Nephron progenitor cell (in vitro differentiated cells): ENCODE measurements at regions not wholly inside any gene's neighbourhood (a gene's known extent, or its start where the extent isn't known, plus 50 kb on each side); places are given as distances from the start of the nearest gene placed in this dataset.

Experiments used
- DNase-seq: peaks from one replicate; pipeline ENCODE4 v3.0.0; 2021
- H3K27ac Mint-ChIP-seq: 2 replicates; pipeline ENCODE4 v1.8.0; 2021; ENCODE audit warnings: mild to moderate bottlenecking, moderate library complexity, mixed read lengths
- H3K27me3 Mint-ChIP-seq: 2 replicates; pipeline ENCODE4 v1.8.0; 2021; ENCODE audit warnings: mild to moderate bottlenecking, low read depth, mixed read lengths; ENCODE audit not compliant: poor library complexity
- H3K36me3 Mint-ChIP-seq: 2 replicates; pipeline ENCODE4 v1.8.0; 2021; ENCODE audit warnings: low read depth, mixed read lengths
- H3K4me1 Mint-ChIP-seq: 2 replicates; pipeline ENCODE4 v1.8.0; 2021; ENCODE audit warnings: mixed read lengths
- H3K4me3 Mint-ChIP-seq: 2 replicates; pipeline ENCODE4 v1.8.0; 2021; ENCODE audit warnings: mild to moderate bottlenecking, moderate library complexity, mixed read lengths
- H3K9me3 Mint-ChIP-seq: 2 replicates; pipeline ENCODE4 v1.8.0; 2021; ENCODE audit warnings: mild to moderate bottlenecking, moderate library complexity, mixed read lengths
- TF ChIP-seq, protein P1 (sequence below): fragments of 200-600 bp; sonication (generic); IDR thresholded peaks from 2 replicates; pipeline ENCODE4 v1.5.0; 2021; ENCODE audit warnings: antibody characterized with exemption

DNA sequence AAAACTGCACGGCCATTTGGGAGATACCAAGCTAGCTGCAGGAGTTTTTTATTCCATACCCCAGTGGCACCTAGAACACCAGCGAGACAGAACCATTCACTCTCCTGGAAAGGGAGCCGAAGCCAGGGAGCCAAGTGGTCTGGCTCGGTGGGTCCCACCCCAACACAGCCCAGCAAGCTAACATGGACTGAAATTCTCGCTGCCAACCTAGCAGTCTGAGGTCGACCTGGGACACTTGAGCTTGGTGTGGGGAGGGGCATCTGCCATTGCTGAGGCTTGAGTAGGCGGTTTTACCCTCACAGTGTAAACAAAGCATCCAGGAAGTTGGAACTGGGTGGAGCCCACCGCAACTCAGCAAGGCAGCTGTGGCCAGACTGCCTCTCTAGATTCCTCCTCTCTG is 108.9 kb upstream of the CHD1 start:
- no peak for DNase-seq
- no peak overlapping the region for H3K27ac Mint-ChIP-seq

DNA sequence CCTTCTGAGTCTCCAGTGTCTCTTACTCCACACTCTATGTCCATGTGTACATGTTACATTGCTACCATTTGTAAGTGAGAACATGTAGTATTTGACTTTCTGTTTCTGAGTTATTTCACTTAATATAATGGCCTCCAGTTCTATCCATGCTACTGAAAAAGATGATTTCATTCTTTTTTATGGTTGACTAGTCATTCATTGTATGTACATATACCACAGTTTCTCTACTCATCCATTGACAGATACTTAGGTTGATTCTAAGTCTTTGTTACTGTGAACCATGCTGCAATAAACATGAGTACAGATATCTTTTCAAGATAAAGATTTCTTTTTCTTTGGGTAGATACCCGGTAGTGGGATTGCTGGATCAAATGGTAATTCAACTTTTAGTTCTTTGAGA is 107.1 kb upstream of the CHD1 start:
- TF ChIP-seq, protein P1, sequence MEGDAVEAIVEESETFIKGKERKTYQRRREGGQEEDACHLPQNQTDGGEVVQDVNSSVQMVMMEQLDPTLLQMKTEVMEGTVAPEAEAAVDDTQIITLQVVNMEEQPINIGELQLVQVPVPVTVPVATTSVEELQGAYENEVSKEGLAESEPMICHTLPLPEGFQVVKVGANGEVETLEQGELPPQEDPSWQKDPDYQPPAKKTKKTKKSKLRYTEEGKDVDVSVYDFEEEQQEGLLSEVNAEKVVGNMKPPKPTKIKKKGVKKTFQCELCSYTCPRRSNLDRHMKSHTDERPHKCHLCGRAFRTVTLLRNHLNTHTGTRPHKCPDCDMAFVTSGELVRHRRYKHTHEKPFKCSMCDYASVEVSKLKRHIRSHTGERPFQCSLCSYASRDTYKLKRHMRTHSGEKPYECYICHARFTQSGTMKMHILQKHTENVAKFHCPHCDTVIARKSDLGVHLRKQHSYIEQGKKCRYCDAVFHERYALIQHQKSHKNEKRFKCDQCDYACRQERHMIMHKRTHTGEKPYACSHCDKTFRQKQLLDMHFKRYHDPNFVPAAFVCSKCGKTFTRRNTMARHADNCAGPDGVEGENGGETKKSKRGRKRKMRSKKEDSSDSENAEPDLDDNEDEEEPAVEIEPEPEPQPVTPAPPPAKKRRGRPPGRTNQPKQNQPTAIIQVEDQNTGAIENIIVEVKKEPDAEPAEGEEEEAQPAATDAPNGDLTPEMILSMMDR = no peak
- H3K27ac Mint-ChIP-seq = no peak overlapping the region
- H3K4me3 Mint-ChIP-seq = no peak overlapping the region
- no peak for DNase-seq
- H3K4me1 Mint-ChIP-seq = peaks cover 8% of the 10 kb centered on the region
- no peaks in the 10 kb centered on the region for H3K27me3 Mint-ChIP-seq
- no peaks in the 10 kb centered on the region for H3K36me3 Mint-ChIP-seq
- H3K9me3 Mint-ChIP-seq = peaks cover 14% of the 10 kb centered on the region

More for the DNA sequence above, 108.9 kb upstream of the CHD1 start:
- no peak overlapping the region for H3K4me3 Mint-ChIP-seq
- H3K9me3 Mint-ChIP-seq = peaks cover 31% of the 10 kb centered on the region
- TF ChIP-seq, protein P1 = no peak
- H3K27me3 Mint-ChIP-seq = peaks cover 4% of the 10 kb centered on the region
- peaks cover 4% of the 10 kb centered on the region for H3K4me1 Mint-ChIP-seq
- no peaks in the 10 kb centered on the region for H3K36me3 Mint-ChIP-seq

DNA sequence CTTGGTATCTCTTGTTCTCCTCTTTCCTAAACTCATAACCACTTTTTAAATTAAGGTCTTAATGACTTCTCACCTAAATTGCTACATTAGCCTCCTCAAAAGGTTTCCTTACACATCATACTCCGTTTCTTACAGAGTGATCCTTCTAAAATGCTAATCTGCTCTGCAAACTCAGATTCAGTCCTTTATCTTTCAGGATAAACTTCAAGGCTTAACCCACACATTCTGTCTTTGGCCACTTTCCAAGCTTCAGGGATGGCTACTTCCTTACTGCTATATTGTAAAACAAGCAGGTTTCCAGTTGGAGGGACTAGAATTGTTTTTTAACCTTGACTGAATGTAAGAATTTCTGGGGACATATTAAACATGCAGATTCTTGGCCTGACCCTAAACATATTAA is 105.5 kb upstream of the CHD1 start:
- Mint-ChIP-seq H3K4me1 (peaks cover 8% of the 10 kb centered on the region), H3K27ac (no peak overlapping the region)
- DNase-seq = no peak

DNA sequence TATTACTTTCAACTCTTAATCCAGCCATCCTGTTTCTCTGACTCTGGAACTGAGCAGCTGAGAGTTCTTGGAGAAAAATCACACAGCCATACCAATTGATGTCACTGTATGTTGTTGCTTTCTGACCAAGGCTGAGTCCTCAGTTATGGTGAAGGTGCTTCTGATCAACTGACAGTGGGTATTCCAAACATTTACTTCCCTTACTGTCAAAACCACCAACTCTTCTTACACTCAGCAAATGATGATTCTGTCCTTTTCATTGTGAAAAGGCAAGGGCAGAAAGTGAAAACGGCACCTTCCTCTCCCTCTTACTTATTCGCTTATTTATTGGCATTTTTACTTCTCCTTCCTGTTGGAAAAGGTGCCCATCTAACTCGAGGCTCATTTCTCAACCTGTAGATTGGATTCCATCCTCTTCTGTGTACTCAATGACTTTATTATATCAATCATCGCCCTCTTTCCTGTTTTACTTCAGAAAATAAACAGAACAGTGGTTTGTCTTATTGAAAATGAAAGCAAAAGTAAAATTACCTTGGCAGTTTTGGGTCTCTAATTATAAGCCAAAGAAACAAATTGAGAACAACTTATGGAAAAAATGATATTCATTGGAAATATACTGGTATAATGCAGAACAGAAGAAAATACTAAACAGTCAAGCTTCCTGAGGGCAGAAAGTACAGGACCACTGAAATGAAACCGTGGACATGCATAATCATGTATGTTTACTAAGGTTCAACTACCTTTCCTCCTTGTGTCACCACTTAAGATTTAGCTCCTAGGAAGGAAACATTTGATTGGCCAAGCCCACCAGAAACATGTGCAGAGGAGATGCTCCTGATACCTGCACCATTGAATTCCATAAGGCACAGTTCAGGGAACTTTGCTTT is 104.5 kb upstream of the CHD1 start:
- H3K27me3 Mint-ChIP-seq = no peaks in the 10 kb centered on the region
- H3K4me3 Mint-ChIP-seq = no peak overlapping the region
- no peaks in the 10 kb centered on the region for H3K36me3 Mint-ChIP-seq
- H3K9me3 Mint-ChIP-seq = no peaks in the 10 kb centered on the region
- H3K4me1 Mint-ChIP-seq = peaks cover 13% of the 10 kb centered on the region
- DNase-seq = no peak
- TF ChIP-seq, protein P1 = no peak
- no peak overlapping the region for H3K27ac Mint-ChIP-seq

More for the DNA sequence above, 105.5 kb upstream of the CHD1 start:
- H3K4me3 Mint-ChIP-seq = no peak overlapping the region
- H3K27me3 Mint-ChIP-seq = no peaks in the 10 kb centered on the region
- peaks cover under 1% of the 10 kb centered on the region for H3K9me3 Mint-ChIP-seq
- no peaks in the 10 kb centered on the region for H3K36me3 Mint-ChIP-seq
- TF ChIP-seq, protein P1 = no peak

DNA sequence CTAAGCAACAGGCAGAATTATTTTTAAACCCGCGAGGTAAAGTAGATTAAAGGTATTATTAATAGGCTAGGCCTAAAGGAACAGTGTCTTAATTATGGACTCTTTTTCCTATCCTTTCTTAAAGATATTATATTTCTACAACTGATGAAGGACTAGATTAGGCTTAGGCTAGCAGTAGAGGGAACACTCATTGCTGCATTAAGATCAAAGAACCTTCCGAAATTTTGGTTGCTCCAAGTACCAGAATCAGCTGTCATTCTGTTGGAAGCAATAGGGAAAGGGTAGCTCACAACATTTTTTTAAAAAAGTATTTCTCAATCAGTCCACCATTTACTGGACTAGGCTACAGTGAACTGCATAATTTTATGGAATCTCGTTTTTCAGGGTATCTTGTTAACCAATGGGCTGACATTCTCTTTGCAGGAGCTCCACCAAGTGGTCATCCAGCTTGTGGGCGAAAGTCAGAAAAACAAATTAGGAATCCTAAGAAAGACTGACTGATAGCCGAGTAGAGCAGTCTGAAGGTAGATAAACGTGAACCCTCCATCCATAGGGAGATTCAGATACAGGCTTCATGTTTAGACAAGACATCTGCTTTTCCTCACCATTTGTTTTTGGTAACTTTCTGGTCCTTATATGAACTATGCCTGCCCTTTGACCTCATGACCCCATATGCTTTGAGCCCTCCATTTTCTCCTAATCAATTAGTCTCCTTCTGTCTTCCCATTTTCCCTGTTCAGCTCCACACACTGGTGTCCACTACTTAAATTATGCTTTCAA is 103.6 kb upstream of the CHD1 start:
- Mint-ChIP-seq H3K9me3 (no peaks in the 10 kb centered on the region), H3K36me3 (no peaks in the 10 kb centered on the region), H3K4me1 (peaks cover 16% of the 10 kb centered on the region), H3K27ac (no peak overlapping the region), H3K27me3 (no peaks in the 10 kb centered on the region), H3K4me3 (no peak overlapping the region)
- TF ChIP-seq, protein P1 = peak; percentile 49
- DNase-seq = peak; percentile 27
